GM19238 (cell line): ENCODE measurements at regions not wholly inside any gene's neighbourhood (a gene's known extent, or its start where the extent isn't known, plus 50 kb on each side); places are given as distances from the start of the nearest gene placed in this dataset.
"Not testable (repeated sequence)": the region's sequence is repeated elsewhere in the genome, so short reads cannot be mapped to it uniquely, and the experiment has no call there.

ENCODE experiments used
- DNase-seq: peaks from one replicate; pipeline ENCODE4 v3.0.0; 2011; ENCODE audit warnings: low spot score; ENCODE audit not compliant: insufficient read length

DNA sequence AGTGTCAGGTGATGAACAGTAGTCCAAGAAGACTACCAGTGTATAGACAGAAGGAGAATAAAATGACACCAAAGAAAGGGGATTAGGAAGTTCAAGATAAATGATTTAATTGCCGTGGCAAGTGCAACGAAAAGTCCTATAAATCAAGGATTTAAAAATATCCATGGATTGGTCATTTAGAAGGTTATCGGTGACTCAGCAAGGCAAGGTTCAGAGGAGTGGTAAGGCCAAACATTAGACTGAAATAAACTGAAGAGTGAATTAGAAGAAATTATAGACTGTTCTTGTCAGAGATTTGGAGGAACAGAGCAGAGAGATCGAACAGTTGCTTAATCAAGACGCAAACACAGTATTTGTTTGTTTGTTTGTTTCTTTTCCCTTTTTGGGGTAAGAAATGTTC is 211.9 kb upstream of the KCNMB2 start:
- DNase-seq: no peak

DNA sequence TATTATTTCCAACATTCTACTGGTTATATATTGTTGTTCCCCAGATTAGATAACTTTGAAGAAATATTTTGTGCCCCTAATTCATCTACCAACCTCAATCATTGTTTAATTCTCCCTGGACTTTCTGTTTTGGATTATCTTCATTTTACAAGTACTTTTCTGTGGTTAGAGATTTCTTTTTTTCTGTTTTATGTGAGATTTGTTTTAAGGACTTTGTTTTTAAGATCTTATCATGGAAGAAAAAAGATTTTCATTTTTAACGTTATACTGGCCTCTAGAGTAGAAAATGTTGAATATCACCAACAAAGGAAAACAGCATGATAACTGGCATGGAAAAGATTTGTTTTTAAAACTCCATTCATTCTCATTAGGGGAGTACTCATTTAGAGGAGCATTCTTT is 210.9 kb upstream of the KCNMB2 start:
- DNase-seq: no peak

DNA sequence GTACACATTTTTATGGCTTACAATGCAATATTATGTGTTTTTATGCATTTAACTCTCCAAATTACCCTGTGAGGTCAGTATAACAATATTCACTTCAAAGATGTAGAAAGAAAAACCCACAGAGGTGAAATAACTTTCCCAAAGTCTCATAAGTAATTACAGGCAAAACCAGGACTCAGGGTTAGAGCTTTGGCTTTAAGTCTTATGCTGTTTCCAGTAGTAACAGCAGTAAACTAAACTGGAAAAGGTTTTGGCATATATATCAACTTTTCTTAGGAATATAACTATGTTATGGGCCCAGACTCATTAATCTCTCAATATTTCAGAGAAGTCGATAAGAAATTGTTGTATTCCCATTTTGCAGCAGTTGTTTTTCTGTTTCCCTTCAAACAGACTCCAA is 206.3 kb upstream of the KCNMB2 start:
- no peak for DNase-seq

DNA sequence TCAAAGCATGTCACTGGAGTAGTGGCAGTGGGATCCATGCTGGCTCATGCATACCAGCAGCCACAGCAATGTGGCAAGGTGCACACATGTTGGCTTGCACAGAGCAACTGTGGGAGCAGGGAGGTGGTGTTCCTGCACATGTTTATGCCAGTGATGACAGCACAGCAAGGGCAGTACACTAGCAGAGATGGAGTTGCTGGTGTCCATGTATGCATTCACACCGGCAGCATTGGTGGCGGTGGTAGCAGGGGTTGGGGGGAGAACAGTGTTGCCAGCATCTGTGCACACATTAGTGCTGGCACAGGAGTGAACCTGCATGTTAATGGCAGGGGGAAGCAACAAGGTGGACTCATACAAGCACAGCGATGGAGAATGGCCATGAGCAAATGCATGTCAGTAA is 202.0 kb upstream of the KCNMB2 start:
- DNase-seq: no peak

DNA sequence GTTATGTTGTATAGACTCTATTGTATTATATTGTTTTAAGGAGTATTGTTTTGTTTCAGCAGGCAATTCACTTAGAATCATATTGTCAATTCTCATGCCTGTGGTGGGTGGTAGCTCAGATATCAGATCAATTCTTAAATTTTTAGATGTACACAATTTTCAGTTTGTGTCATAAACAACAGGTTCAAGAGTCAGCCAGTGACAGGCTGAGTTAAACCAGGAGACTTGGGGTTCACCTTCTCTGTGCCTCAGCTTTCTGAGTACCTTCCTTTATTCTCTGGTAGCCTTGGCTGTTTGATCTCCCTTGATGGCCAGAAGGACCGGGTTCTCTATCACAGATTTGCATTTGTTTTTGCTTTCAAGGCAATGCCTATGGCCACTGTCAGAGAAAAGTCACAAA is 199.9 kb upstream of the KCNMB2 start:
- DNase-seq: no peak

DNA sequence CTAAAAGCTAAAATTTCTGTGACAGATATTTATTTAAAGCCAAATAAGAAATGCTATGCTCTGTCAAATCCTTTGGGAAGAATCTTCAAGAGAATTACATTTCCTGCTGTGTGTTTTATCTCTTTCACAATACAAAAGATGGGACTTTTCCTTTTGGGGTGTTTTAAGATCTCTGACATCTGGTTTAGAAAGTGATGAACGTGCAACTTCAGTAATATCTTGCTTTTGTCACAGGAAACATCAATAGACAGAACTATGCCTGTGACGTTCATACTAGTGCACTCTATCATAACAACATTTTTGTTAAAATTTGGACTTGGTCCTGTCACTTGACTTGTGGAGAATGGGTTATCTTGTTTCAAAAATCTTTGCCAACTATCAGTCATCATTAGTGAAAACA is 195.7 kb upstream of the KCNMB2 start:
- DNase-seq: no peak

DNA sequence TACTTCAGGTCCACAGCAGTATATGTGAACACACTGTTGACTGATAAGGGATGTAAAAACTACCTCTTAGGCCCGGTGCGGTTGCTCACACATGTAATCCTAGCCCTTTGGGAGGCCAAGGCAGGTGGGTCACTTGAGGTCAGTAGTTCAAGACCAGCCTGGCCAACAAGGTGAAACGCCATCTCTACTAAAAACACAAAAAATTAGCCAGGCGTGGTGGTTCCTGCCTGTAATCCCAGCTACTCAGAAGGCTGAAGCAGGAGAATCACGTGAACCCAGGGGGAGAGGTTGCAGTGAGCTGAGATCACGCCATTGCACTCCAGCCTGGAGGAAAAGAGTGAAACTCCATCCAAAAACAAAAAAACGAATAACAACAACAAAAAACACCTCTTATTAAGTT is 194.6 kb upstream of the KCNMB2 start:
- no peak for DNase-seq

DNA sequence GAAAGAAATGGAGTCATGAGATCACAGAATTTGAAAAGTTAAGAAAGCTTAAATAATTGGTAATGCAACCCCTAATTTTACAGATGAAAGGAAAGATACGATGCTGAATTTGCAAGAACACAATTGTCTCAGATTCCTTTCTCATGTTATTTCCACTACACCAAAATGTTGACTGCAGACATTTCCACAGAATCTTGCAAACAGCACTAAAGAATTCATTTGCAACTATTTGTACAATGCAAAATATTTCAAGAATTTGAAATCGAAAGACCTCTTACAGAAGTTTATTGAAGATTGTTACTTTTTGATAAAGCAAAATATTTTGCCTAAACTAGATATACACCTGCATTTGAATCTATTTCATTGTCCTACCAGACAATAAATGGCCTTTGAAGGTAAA is 194.1 kb upstream of the KCNMB2 start:
- DNase-seq: no peak

DNA sequence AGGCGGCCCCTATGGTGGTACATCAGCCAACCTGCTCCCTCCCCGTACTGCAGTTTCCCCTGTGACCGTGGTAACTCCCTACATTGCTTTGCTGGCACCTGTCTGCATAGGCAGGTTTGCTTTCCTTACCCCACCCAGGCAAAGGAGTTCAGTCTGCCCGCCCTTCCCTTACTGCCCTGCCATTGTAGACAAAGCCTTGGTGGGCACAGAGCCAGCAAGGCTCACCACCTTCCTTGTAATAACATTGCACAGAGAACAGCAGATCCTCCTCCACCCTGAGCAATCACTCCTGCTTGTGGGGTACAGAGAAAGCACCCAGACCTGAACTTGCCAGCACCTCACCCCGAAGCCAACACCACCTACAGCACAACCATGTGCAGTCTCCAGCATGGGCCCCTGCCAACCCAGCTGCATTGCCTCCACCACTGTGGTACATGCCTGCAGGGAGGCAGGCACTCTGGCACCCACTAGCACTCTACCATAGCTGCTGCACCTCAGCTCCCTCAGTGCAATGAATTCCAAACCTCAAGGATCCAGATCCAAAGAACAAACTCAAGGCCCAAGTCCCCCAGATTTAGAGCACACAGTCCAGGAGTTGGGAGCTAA is 192.7 kb upstream of the KCNMB2 start:
- no peak for DNase-seq

DNA sequence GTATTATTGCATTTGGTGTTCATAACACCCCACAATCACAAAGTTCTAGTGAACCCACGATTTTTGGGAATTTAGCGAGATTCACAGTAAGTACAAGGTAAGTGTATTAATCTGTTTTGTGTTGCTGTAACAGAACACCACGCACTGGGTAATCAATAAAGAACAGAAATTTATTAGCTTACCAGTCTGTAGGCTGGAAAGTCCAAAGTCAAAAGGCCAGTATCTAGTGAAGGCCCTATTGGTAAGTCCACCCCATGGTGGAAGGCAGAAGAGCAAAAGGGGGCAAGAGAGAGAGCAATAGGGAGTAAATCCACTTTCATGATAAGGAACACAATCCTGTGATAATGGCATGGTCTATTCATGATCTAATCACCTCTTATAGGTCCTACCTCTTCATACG is 190.3 kb upstream of the KCNMB2 start:
- no peak for DNase-seq

DNA sequence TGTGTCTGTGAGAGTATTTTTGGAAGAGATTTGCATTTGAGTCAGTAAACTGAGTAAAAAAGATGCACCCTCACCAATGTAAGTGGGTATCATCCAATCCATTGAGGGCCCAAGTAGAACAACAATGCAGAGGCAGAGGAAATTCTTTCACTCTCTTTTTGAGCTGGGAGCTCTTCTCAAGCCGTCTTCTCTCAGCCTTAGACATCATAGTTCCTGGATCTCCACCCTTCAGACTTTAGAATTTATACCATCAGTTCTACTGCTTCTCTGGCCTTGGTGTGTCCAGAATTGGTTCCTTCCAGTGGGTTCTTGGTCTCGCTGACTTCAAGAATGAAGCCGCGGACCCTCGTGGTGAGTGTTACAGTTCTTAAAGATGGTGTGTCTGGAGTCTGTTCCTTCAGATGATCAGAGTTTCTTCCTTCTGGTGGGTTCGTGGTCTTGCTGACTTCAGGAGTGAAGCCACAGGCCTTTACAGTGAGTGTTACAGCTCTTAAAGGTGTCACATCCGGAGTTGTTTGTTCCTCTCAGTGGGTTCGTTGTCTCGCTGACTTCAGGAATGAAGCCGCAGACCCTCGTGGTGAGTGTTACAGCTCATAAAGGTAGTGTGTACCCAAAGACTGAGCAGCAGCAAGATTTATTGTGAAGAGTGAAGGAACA is 187.5 kb upstream of the KCNMB2 start:
- not testable (repeated sequence) for DNase-seq

DNA sequence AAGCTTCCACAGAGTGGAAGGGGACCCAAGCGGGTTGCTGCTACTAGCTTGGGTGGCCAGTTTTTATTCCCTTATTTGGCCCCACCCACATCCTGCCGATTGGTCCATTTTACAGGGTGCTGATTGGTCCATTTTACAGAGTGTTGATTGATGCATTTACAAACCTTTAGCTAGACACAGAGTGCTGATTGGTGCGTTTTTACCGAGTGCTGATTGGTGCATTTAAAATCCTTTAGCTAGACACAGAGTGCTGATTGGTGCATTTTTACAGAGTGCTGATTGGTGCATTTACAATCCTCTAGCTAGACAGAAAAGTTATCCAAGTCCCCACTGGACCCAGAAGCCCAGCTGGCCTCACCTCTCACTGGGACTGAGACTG is 187.0 kb upstream of the KCNMB2 start:
- not testable (repeated sequence) for DNase-seq

DNA sequence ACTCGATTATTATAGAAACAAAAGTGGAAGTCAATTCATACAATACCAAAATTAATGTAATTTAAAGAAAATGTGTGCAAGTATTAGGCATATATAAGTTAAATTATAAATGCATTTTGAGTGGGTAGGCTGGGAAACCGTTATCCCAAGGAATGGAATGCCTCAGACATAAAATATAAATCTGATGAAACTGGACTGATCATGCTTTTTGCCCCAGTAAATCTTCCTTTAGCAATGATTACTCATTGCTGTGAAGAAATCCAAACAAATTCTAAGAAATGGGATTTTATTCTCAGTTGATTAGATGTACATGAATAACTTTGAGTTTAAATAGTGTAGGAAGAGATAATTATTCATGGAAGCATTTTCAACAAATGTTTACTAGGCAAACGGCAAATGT is 185.5 kb upstream of the KCNMB2 start:
- no peak for DNase-seq

DNA sequence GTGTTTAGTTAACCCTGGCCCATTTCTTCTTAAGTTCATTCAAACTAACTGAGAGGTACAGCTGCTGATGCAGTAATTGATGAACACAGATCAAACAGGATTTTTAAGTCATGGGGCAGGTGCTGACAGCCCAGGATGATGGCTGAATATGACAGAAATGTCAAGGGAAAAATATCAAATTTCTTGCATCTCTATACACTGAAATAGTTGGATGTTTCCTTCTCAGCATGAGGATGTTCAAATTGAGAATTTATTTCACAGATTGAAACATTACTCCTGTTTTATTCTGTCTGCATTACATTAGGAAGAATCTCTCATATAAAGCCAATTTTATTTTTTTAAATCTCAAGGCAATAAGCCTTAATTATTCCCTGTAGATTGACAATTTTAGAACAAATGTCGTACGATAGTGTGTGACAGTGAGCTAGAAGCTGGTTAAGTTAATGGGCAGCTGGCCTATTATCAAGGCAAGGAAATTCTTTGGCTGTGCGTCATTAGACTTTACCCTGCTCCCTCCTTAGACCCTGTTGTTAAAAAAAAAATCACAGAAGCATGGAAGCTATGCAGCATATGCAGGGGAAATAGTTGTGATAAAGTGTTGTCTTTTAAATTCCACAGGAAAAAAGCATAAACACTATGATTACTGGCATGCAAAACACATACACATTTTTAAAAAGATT is 183.8 kb upstream of the KCNMB2 start:
- no peak for DNase-seq

DNA sequence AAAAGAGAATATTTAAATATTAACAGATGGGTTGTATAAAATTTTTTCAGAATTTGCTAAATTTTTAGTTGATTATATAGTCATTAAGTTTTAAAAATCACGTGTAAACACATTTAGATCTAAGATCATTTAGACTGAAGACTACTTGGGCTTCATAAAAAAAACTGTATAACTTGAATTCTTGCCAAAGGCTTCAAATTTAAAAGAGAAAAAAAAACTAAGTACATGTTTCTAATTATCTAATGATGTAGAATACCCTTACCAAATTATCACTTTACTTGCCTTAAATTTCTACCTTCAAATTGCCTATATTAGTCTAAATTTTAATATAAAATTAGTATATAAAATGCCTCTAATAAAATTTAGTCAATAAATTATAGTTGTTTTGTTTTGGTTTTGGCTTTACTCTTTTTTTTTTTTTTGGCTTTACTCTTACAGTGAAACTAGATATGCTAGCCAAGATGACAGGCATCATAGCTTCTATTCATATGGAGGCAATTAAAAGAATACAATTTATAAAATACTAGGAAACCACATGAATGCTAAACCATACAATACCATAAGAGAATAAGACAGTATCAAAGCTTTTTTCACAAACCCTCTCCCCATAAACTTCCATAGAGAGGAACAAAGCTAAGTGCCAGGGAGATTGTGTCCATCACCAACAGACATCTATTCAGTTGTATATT is 183.1 kb upstream of the KCNMB2 start:
- DNase-seq: no peak

DNA sequence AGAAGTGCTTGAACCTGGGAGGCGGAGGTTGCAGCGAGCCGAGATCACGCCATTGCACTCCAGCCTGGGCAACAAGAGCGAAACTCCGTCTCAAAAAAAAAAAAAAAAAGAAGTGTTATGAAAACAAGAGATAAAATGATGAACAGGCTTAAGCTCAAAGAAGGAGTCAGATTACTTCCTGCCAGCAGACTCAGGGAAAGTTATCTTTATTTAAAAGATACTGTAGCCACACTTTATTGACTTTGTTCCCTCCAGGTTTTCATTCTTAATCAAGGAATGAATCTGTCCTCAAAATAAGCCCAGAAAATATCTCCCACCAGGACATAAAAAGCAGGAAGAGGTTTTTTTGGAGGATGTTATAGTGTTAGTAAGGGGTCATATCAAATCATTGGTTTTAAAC is 176.5 kb upstream of the KCNMB2 start:
- DNase-seq: no peak

DNA sequence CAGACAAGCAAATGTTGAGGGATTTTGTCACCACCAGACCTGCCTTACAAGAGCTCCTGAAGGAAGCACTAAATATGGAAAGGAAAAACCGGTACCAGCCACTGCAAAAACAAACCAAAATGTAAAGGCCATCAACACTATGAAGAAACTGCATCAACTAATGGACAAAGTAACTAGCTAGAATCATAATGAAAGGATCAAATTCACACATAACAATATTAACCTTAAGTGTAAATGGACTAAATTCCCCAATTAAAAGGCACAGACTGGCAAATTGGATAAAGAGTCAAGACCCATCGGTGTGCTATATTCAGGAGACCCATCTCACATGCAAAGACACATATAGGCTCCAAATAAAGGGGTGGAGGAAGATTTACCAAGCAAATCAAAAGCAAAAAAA is 173.2 kb upstream of the KCNMB2 start:
- DNase-seq: not testable (repeated sequence)

DNA sequence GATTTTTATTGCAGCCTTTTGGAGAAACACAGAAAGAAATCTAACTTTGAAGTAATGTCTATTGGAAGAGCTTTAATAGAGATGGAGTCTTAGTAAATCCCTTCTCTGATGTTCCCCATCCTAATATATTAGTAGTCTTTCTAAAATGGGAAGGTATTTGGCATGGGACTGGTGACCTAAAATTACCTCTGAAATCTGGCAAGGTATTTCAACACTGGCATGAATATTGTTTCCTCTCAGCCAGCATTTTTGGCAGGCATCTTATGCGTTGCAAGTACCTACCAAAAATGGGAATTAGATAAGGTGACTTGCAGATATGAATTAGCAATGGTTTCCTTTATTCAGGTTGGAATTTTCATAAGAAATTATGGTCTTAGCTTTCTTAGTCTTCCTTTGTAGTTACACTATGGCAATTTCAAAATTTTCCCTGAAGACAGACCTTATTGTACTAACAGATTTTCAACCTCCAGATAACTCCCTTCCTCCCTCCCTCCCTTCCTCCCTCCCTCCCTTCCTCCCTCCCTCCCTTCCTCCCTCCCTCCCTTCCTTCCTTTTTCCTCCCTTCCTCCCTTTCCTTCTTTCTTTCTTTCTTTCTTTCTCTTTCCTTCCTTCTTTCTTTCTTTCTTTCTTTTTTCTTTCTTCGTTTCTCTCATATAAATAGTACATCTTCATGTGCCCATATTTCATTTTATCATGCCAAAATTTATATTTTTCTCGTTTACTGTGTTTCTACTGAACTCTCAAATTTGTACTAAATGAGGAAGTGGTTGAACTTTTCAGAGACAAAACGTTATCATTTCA is 168.2 kb upstream of the KCNMB2 start:
- no peak for DNase-seq

DNA sequence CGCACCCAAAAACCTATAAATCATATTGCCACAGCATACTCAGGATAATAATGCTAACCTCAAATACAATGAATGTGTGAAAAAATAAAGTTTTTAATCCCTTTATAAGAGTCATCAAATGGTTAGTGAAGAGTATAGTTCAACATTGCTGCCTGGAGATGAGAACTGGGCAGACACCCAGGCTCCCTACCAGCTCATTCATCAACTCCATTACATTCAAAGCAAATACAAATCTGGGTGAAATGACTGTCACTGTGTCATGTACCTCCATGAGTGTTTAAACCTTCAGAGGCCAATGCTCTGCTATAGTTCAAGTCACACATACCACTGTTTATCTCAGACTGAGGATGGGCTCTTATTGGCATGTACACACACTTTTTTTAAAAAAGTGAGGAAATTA is 167.2 kb upstream of the KCNMB2 start:
- DNase-seq: no peak

DNA sequence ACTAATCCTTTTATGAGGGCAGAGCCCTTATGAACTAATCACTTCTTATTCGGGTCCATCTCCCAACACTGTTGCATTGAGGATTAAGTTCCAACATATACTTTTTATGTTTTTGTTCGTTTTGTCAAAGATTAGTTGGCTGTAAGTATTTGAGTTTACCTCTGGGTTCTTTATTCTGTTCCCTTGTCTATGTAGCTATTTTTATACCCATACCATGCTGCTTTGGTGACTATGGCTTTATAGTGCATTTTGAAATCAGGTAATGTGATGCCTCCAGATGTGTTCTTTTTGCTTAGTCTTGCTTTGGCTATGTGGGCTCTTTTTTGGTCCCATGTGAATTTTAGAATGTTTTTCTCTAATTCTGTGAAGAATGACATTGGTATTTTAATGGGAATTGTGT is 166.4 kb upstream of the KCNMB2 start:
- no peak for DNase-seq

DNA sequence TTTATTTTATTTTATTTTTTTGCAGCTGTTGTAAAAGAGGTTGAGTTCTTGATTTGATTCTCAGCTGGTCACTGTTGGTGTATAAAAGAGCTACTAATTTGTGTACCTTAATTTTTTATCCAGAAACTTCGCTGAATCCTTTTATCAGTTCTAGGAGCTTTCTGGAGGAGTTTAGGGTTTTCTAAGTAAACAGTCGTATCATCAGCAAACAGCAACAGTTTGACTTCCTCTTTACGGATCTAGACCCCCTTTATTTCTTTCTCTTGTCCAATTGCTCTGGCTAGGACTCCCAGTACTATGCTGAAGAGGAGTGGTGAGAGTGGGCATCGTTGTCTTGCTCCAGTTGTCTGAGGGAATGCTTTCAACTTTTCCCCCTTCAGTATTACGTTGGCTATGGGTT is 165.8 kb upstream of the KCNMB2 start:
- no peak for DNase-seq

DNA sequence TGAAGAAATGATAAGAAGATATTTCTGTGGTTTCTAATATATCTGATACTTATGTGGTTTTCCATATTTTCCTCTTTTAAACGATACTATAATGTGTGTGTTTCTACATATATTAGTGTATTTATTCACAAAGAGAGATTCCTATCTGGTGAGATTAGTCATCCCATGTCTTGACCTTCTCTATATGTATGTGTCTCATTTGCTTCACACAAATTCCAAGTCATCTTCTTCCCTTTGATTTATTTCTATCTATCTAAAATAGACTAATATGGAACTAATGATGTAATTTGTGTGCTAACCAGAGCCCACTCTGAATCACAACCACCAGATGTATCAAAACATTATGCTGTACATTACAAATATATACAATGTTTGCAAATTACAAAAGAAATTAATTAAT is 154.7 kb upstream of the KCNMB2 start:
- no peak for DNase-seq
